ENCODE measurements at regions not wholly inside any gene's neighbourhood (a gene's known extent, or its start where the extent isn't known, plus 50 kb on each side); places are given as distances from the start of the nearest gene placed in this dataset.

DNA sequence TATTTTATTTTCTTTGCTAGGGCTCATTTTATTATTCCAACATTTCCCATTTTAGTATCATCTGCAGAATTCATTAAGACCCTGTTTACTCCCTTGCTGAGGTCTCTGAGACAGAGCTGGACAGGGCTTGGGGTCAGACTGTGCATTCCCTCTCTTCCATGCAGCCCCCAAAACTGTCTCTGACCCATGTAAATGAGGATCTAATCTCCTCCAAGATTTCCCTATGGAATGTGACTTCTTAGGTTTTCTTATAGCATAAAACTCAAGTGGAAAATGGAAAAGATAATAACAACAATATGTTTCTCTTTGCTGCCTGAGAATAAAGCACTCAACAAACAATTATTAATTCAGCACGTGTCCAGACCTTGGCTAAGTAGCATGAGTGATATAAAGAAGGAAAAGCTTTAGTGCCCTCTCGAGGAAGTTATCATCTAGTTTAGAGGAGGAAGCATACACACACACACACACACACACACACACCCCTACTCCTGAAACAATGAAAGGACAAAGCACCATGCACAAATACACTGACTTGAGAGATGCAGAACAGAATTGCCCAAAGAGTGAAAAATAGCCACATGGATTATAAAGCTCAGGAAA, 815.5 kb downstream of the BCKDHB start:
- Histone ChIP-seq H3K36me3 (ENCODE audit: insufficient read depth, low read length, poor library complexity, severe bottlenecking) (no peaks in the 10 kb centered on the region), H3K9me3 (ENCODE audit: low read depth, low read length, poor library complexity, severe bottlenecking) (peaks cover 3% of the 10 kb centered on the region), H3K4me3 (ENCODE audit: low read depth, low read length, poor library complexity, severe bottlenecking) (no peak overlapping the region), H3K27ac (ENCODE audit: low read depth, low read length, poor library complexity, severe bottlenecking) (no peak overlapping the region), H3K27me3 (replicated peaks; ENCODE audit: insufficient read depth, low read depth, low read length, poor library complexity) (no peaks in the 10 kb centered on the region), H3K4me1 (ENCODE audit: insufficient read depth, low read length, poor library complexity, severe bottlenecking) (no peaks in the 10 kb centered on the region)
- CTCF ChIA-PET, result no interaction called here
- intact Hi-C loops (cut with micrococcal nuclease; ENCODE audit: unreplicated experiment), result no loop called here
- no TSS peak for BruUV-seq (replicated peaks)
- peak; percentile 4 for DNase-seq (ENCODE audit: low spot score)
- POLR2A ChIA-PET (ENCODE audit: low non-redundant PET), result interaction anchor here (0.6 kb wide), 1 partner anchor 360 kb away, joined by 3 read pairs; no protein-coding TSS in a partner anchor
- TF ChIP-seq EZH2 (IDR thresholded peaks at IDR 0.05; ENCODE audit: borderline replicate concordance, low read depth, low read length, poor library complexity, severe bottlenecking), result no peak
- TF ChIP-seq, protein P1, sequence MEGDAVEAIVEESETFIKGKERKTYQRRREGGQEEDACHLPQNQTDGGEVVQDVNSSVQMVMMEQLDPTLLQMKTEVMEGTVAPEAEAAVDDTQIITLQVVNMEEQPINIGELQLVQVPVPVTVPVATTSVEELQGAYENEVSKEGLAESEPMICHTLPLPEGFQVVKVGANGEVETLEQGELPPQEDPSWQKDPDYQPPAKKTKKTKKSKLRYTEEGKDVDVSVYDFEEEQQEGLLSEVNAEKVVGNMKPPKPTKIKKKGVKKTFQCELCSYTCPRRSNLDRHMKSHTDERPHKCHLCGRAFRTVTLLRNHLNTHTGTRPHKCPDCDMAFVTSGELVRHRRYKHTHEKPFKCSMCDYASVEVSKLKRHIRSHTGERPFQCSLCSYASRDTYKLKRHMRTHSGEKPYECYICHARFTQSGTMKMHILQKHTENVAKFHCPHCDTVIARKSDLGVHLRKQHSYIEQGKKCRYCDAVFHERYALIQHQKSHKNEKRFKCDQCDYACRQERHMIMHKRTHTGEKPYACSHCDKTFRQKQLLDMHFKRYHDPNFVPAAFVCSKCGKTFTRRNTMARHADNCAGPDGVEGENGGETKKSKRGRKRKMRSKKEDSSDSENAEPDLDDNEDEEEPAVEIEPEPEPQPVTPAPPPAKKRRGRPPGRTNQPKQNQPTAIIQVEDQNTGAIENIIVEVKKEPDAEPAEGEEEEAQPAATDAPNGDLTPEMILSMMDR (conservative IDR thresholded peaks at IDR 0.05; ENCODE audit: low read depth, low read length), result no peak

DNA sequence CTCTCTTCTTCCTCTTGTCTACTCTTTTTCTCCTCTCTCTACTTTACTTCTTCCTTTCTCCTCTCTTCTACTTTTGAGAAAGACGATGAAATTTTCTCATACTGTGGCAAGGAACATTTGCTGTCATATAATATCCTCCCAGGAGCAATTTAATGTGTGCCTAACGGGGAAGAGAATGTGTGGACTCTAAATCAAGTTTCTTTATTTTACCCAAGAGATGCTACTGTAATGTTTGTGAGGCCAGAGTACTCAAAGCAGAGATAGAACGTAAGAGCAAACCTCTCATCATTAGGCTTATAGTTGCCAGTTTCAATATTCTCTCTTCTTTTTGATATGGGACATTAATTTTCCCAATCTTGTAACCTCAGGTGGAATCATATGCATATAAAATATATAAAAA, 801.4 kb downstream of the BCKDHB start:
- POLR2A ChIA-PET (ENCODE audit: low non-redundant PET), result no interaction called here
- H3K4me3 ChIP-seq (ENCODE audit: low read depth, low read length, poor library complexity, severe bottlenecking), result no peak overlapping the region
- CTCF ChIA-PET, result no interaction called here
- no peak for DNase-seq (ENCODE audit: low spot score)
- no peaks in the 10 kb centered on the region for H3K36me3 ChIP-seq (ENCODE audit: insufficient read depth, low read length, poor library complexity, severe bottlenecking)
- no peaks in the 10 kb centered on the region for H3K9me3 ChIP-seq (ENCODE audit: low read depth, low read length, poor library complexity, severe bottlenecking)
- H3K27ac ChIP-seq (ENCODE audit: low read depth, low read length, poor library complexity, severe bottlenecking), result no peak overlapping the region
- no TSS peak for BruUV-seq (replicated peaks)
- TF ChIP-seq, protein P1 (conservative IDR thresholded peaks at IDR 0.05; ENCODE audit: low read depth, low read length), result no peak
- no peak for TF ChIP-seq EZH2 (IDR thresholded peaks at IDR 0.05; ENCODE audit: borderline replicate concordance, low read depth, low read length, poor library complexity, severe bottlenecking)
- intact Hi-C loops (cut with micrococcal nuclease; ENCODE audit: unreplicated experiment), result no loop called here
- H3K27me3 ChIP-seq (replicated peaks; ENCODE audit: insufficient read depth, low read depth, low read length, poor library complexity), result no peaks in the 10 kb centered on the region
- H3K4me1 ChIP-seq (ENCODE audit: insufficient read depth, low read length, poor library complexity, severe bottlenecking), result peaks cover 9% of the 10 kb centered on the region

DNA sequence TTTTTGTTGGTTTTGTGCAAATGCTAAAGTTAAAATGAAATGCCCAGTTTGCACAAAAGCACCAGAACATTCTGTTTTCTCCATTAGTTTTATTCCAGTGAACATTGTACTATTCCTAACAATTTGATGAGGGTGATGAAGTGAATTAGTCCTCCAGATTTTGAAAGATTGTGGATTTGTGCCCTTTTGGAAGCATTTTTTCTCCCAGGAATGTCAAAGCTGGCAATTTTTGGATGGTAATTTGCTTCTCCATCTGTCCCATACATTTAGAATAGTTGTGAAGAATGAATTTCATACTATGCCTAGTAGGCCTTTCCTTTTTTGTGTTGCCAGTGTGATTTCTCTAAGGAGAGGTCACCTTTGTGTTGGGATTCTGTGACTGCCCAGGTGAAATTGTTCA, 797.2 kb downstream of the BCKDHB start:
- intact Hi-C loops (cut with micrococcal nuclease; ENCODE audit: unreplicated experiment), result no loop called here
- no TSS peak for BruUV-seq (replicated peaks)

More for the DNA sequence above, 797.2 kb downstream of the BCKDHB start:
- no peaks in the 10 kb centered on the region for H3K36me3 ChIP-seq (ENCODE audit: insufficient read depth, low read length, poor library complexity, severe bottlenecking)
- no peak overlapping the region for H3K4me3 ChIP-seq (ENCODE audit: low read depth, low read length, poor library complexity, severe bottlenecking)
- no peak for TF ChIP-seq EZH2 (IDR thresholded peaks at IDR 0.05; ENCODE audit: borderline replicate concordance, low read depth, low read length, poor library complexity, severe bottlenecking)
- TF ChIP-seq, protein P1 (conservative IDR thresholded peaks at IDR 0.05; ENCODE audit: low read depth, low read length), result no peak
- peaks cover 7% of the 10 kb centered on the region for H3K9me3 ChIP-seq (ENCODE audit: low read depth, low read length, poor library complexity, severe bottlenecking)
- H3K4me1 ChIP-seq (ENCODE audit: insufficient read depth, low read length, poor library complexity, severe bottlenecking), result no peaks in the 10 kb centered on the region
- ChIA-PET CTCF (no interaction called here), POLR2A (ENCODE audit: low non-redundant PET) (no interaction called here)
- H3K27me3 ChIP-seq (replicated peaks; ENCODE audit: insufficient read depth, low read depth, low read length, poor library complexity), result no peaks in the 10 kb centered on the region
- no peak overlapping the region for H3K27ac ChIP-seq (ENCODE audit: low read depth, low read length, poor library complexity, severe bottlenecking)
- no peak for DNase-seq (ENCODE audit: low spot score)
